SJCRH30 (cell line): ENCODE measurements at regions not wholly inside any gene's neighbourhood (a gene's known extent, or its start where the extent isn't known, plus 50 kb on each side); places are given as distances from the start of the nearest gene placed in this dataset.
A peak's percentile ranks its signal among the peaks of the same experiment; 100 is the strongest.

Experiments
- DNase-seq, 2 experiments: peaks; one replicate each; pipeline ENCODE4 v3.0.0-alpha.2; 2015 to 2020
- H3K27ac ChIP-seq: fragments of 250-450 bp; sonication (Bioruptor Pico); 2 replicates; pipeline ENCODE4 v1.5.1; 2020; ENCODE audit warnings: mild to moderate bottlenecking, moderate library complexity
- H3K27me3 ChIP-seq: fragments of 250-450 bp; sonication (Bioruptor Pico); 2 replicates; pipeline ENCODE4 v1.5.1; 2020; ENCODE audit warnings: mild to moderate bottlenecking, moderate library complexity
- H3K36me3 ChIP-seq: fragments of 250-450 bp; sonication (Bioruptor Pico); 2 replicates; pipeline ENCODE4 v1.5.1; 2020; ENCODE audit warnings: mild to moderate bottlenecking, moderate library complexity
- H3K4me1 ChIP-seq: fragments of 250-450 bp; sonication (Bioruptor Pico); 2 replicates; pipeline ENCODE4 v1.5.1; 2020; ENCODE audit warnings: mild to moderate bottlenecking, moderate library complexity
- H3K4me3 ChIP-seq: fragments of 250-450 bp; sonication (Bioruptor Pico); 2 replicates; pipeline ENCODE4 v1.5.1; 2020; ENCODE audit warnings: mild to moderate bottlenecking, moderate library complexity
- H3K9me3 ChIP-seq: fragments of 250-450 bp; sonication (Bioruptor Pico); replicated peaks from 2 replicates; pipeline ENCODE4 v1.5.1; 2020; ENCODE audit warnings: mild to moderate bottlenecking, moderate library complexity

DNA sequence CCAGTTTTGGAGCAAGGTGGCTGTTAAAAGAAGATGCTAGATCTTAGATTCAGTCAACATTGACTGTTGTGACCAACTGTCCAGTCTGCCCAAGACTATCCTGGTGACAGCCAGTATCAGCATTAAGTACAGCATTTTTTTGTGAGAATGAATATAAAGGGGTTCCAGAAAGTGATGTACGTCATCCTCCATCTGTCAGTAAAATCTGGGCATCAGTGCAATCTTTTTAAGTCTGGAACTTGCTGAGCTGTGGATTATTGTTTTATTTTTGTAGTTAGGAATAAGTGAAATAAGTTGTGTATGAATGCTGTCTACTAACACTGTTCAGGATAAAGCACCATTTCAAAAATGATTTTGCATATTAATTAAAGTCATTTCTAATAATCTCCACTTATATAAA, 1020.0 kb upstream of the GHITM start:
- H3K4me1 ChIP-seq: no peaks in the 10 kb centered on the region

GRCh38 chr10:83122336-83122735, 1017.0 kb upstream of the GHITM start:
- H3K4me1 ChIP-seq: no peaks in the 10 kb centered on the region
- H3K9me3 ChIP-seq: no peaks in the 10 kb centered on the region
- no peaks in the 10 kb centered on the region for H3K27me3 ChIP-seq
- no peaks in the 10 kb centered on the region for H3K36me3 ChIP-seq
- H3K4me3 ChIP-seq: no peak overlapping the region
- H3K27ac ChIP-seq: no peak overlapping the region
- DNase-seq: no peak

More for the DNA sequence above, 1020.0 kb upstream of the GHITM start:
- Histone ChIP-seq H3K9me3 (no peaks in the 10 kb centered on the region), H3K27ac (no peak overlapping the region), H3K36me3 (no peaks in the 10 kb centered on the region), H3K4me3 (no peak overlapping the region), H3K27me3 (no peaks in the 10 kb centered on the region)
- DNase-seq: no peak

DNA sequence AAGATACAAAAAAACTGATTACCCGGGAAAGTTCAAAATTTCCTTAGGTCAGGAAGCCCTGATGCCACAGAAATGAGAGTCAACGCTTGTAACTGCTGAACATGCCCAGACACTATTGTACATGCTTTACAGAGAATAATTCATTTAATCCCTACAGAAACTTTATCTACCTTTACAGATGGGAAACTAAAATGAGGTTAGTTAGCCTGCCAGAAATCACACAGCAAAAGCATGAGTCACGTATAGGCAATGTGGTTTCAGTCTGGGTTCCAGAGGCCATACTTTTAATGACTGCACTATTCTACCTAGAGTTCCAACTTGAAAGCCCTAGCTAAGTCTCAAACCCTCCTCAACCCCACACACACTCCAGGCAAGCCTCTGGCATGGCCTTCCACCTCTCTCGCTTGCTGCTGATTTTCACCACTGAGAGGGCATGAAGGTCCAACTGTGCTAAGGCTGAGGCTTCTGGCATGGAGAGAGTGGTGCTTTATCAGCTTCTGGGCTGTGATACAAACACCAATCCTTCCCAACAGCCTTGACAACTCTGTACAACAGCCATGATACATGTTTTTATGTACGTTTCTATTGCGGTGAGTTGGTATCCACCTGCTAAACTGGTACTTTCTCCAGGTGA, 1011.2 kb upstream of the GHITM start:
- Histone ChIP-seq H3K4me3 (no peak overlapping the region), H3K9me3 (no peaks in the 10 kb centered on the region), H3K36me3 (no peaks in the 10 kb centered on the region), H3K4me1 (no peaks in the 10 kb centered on the region), H3K27ac (no peak overlapping the region), H3K27me3 (no peaks in the 10 kb centered on the region)
- DNase-seq: peak in 1 of 2 experiments; percentile 2

GRCh38 chr10:83140811-83141210, 998.5 kb upstream of the GHITM start:
- Histone ChIP-seq H3K4me3 (no peak overlapping the region), H3K9me3 (no peaks in the 10 kb centered on the region), H3K27me3 (no peaks in the 10 kb centered on the region), H3K4me1 (no peaks in the 10 kb centered on the region), H3K27ac (no peak overlapping the region), H3K36me3 (no peaks in the 10 kb centered on the region)
- DNase-seq: no peak

DNA sequence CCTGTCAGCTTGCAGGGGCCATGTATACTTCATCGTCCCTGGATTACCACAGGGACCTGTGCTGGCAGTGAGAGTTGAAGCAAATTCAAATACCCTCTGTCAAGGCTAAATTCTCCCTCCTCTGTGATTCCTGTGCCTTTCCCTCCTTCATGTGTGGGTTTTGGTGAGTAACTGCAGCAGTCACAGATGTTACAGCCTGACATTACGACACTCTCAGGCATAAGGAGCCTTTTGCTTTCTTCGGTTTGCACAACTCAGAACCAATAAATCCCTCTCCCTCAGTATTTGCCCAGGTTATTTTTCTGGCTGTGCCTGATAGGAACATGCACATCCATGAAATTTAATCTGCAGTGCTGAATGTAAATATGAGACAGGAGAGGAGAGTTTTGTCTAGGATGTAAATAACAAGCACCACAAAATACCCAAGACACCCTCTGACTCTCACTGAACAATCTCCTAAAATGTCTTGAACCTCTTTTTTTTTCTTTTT, 997.2 kb upstream of the GHITM start:
- Histone ChIP-seq H3K9me3 (no peaks in the 10 kb centered on the region), H3K27ac (no peak overlapping the region), H3K4me1 (no peaks in the 10 kb centered on the region), H3K27me3 (no peaks in the 10 kb centered on the region), H3K4me3 (no peak overlapping the region), H3K36me3 (no peaks in the 10 kb centered on the region)
- DNase-seq: no peak

GRCh38 chr10:83144461-83144860, 994.8 kb upstream of the GHITM start:
- no peaks in the 10 kb centered on the region for H3K4me1 ChIP-seq
- no peak overlapping the region for H3K27ac ChIP-seq
- no peak for DNase-seq
- no peaks in the 10 kb centered on the region for H3K9me3 ChIP-seq
- H3K4me3 ChIP-seq: no peak overlapping the region
- no peaks in the 10 kb centered on the region for H3K27me3 ChIP-seq
- H3K36me3 ChIP-seq: no peaks in the 10 kb centered on the region

GRCh38 chr10:83153714-83154113, 985.6 kb upstream of the GHITM start:
- H3K27me3 ChIP-seq: no peaks in the 10 kb centered on the region
- no peaks in the 10 kb centered on the region for H3K4me1 ChIP-seq
- H3K9me3 ChIP-seq: no peaks in the 10 kb centered on the region
- H3K27ac ChIP-seq: no peak overlapping the region
- H3K4me3 ChIP-seq: no peak overlapping the region
- no peak for DNase-seq
- H3K36me3 ChIP-seq: no peaks in the 10 kb centered on the region

DNA sequence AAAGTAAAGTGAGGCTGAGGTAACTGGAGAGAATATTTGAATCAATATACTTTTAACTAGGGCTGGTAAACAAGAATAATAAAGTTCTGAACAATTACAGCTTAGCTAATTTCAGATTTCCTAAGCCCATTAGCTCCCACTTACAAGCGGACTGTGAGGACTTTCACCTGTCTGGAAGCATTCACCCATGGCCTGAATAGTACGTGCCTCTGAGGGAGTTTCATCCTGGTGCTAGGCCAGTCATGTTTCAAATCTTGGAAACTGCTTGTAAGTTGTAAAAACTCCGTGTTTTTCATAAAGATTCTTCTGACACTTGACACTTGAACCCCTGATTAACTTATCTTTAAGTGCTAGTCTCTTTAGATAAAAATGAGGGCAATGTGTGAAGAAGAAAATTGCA, 975.2 kb upstream of the GHITM start:
- DNase-seq: no peak
- Histone ChIP-seq H3K4me3 (no peak overlapping the region), H3K27ac (no peak overlapping the region), H3K36me3 (no peaks in the 10 kb centered on the region), H3K9me3 (no peaks in the 10 kb centered on the region), H3K27me3 (no peaks in the 10 kb centered on the region), H3K4me1 (no peaks in the 10 kb centered on the region)

DNA sequence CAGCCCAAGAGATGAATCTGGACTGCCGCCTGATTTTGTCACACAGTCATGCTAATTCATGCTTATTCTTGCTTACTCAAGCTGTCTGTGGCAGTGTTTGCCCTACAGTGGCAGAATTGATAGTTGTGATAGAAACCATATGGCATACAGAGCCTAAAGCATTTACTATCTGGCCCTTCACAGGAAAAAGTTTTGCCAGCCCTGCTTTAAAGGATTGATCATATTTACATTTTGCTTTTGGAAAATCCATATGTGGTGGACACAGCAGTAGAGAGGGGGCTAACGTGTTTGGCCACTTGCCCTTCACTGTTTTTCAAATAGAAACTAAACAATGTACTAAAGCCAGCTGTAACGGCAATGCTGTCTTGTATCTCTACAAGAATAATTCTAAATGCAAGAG, 974.0 kb upstream of the GHITM start:
- no peak overlapping the region for H3K27ac ChIP-seq

DNA sequence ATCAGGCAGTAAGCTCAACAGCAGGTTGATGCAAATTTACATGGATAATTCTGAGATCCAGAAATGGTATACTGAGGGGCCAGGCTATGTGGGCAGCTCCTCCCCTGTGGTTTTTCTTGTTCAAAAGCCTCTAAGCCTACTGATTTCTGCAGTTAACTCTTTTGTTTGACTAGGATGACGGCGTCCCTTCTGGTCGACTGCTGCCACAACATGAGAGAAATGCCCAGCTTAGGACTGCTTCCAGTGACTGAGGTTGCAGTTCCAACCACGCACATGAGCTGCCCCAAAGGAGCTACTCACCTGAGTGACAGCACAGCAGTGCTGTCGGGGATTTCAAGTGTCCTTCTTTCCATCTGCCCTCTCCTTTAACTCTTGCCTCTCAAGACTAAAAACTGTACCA, 973.0 kb upstream of the GHITM start:
- Histone ChIP-seq H3K36me3 (no peaks in the 10 kb centered on the region), H3K27ac (no peak overlapping the region), H3K4me1 (no peaks in the 10 kb centered on the region), H3K9me3 (no peaks in the 10 kb centered on the region), H3K27me3 (no peaks in the 10 kb centered on the region), H3K4me3 (no peak overlapping the region)
- peak in 1 of 2 experiments; percentile 7 for DNase-seq

More for the DNA sequence above, 974.0 kb upstream of the GHITM start:
- Histone ChIP-seq H3K4me3 (no peak overlapping the region), H3K27me3 (no peaks in the 10 kb centered on the region), H3K36me3 (no peaks in the 10 kb centered on the region), H3K9me3 (no peaks in the 10 kb centered on the region), H3K4me1 (no peaks in the 10 kb centered on the region)
- DNase-seq: no peak

- Histone ChIP-seq H3K9me3 (no peaks in the 10 kb centered on the region), H3K27ac (no peak overlapping the region), H3K4me3 (no peak overlapping the region), H3K4me1 (no peaks in the 10 kb centered on the region), H3K36me3 (no peaks in the 10 kb centered on the region), H3K27me3 (no peaks in the 10 kb centered on the region)
- DNase-seq: no peak
Observed at GRCh38 chr10:83167081-83167480, 972.2 kb upstream of the GHITM start.

DNA sequence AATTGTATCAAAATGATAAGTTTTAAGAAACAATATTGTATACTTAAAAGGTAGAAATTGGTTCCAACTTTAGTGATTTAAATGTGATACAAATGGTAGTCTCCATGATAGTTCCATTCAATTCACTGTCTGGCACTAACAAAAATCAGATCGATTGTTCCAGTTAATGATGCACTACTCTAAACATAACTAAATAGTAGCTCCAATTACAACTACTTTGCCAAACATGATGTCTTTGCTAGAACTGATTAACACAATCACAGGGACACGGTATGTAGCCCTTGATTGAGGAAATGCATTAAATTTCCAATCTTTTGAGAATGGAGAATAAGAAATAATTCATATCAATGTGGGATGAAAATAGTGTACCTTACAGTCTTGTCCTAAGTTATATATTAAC, 962.4 kb upstream of the GHITM start:
- H3K4me1 ChIP-seq: no peaks in the 10 kb centered on the region
- no peak overlapping the region for H3K4me3 ChIP-seq
- DNase-seq: no peak
- H3K27ac ChIP-seq: no peak overlapping the region
- H3K36me3 ChIP-seq: no peaks in the 10 kb centered on the region
- no peaks in the 10 kb centered on the region for H3K9me3 ChIP-seq
- H3K27me3 ChIP-seq: no peaks in the 10 kb centered on the region

GRCh38 chr10:83178526-83178925, 960.8 kb upstream of the GHITM start:
- no peaks in the 10 kb centered on the region for H3K9me3 ChIP-seq
- H3K36me3 ChIP-seq: no peaks in the 10 kb centered on the region
- H3K4me1 ChIP-seq: no peaks in the 10 kb centered on the region
- no peak overlapping the region for H3K27ac ChIP-seq
- no peaks in the 10 kb centered on the region for H3K27me3 ChIP-seq
- H3K4me3 ChIP-seq: no peak overlapping the region
- no peak for DNase-seq

GRCh38 chr10:83179371-83179770, 959.9 kb upstream of the GHITM start:
- no peak for DNase-seq
- H3K9me3 ChIP-seq: no peaks in the 10 kb centered on the region
- H3K27me3 ChIP-seq: no peaks in the 10 kb centered on the region
- no peak overlapping the region for H3K4me3 ChIP-seq
- no peaks in the 10 kb centered on the region for H3K4me1 ChIP-seq
- H3K36me3 ChIP-seq: no peaks in the 10 kb centered on the region
- H3K27ac ChIP-seq: no peak overlapping the region

DNA sequence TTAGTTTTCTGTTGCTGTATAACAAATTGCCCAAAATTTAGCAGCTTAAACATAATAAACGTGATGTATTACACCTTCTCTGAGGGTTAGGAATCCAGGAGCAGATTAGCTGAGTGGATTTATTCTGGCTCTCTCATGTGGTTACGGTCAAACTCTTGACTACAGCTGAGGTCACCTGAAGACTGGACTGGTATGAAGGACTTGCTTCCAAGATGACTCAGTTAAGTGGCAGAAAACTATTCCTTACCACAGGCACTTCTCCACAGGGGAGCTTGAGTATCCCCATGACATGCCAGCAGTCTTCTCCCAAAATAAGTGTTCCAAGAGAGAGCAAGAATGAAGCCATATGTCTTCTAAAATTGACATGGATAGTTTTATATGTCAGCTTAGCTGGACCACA, 957.2 kb upstream of the GHITM start:
- no peaks in the 10 kb centered on the region for H3K36me3 ChIP-seq
- H3K27ac ChIP-seq: no peak overlapping the region
- H3K4me1 ChIP-seq: no peaks in the 10 kb centered on the region
- DNase-seq: no peak
- no peak overlapping the region for H3K4me3 ChIP-seq
- no peaks in the 10 kb centered on the region for H3K27me3 ChIP-seq
- no peaks in the 10 kb centered on the region for H3K9me3 ChIP-seq

DNA sequence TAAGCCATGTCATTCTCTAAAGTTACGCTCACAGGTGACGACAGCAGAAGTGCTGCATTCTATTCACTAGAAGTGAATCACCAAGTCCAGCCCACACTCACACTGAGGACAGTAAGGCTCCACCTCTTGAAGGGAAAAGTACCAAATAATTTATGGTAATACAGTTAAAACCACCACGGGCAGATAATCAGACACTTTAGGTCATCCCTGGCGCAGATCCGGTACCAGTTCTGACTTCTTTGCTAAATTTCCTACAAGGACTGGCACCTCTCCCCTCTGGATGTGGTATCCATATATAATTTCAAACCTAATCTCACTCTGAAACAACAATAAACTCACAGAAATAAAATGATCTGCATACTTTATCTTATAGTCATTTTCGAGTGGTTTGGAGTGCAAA, 954.7 kb upstream of the GHITM start:
- H3K9me3 ChIP-seq: no peaks in the 10 kb centered on the region
- H3K4me1 ChIP-seq: no peaks in the 10 kb centered on the region
- no peak overlapping the region for H3K27ac ChIP-seq
- H3K36me3 ChIP-seq: no peaks in the 10 kb centered on the region
- DNase-seq: no peak
- no peaks in the 10 kb centered on the region for H3K27me3 ChIP-seq
- H3K4me3 ChIP-seq: no peak overlapping the region
